NCI-H1417 (cell line): ENCODE measurements at regions not wholly inside any gene's neighbourhood (a gene's known extent, or its start where the extent isn't known, plus 50 kb on each side); places are given as distances from the start of the nearest gene placed in this dataset.
"Not testable (repeated sequence)": the region's sequence is repeated elsewhere in the genome, so short reads cannot be mapped to it uniquely, and the experiment has no call there.

Experiments used
- DNase-seq, 3 experiments: peaks; one replicate each; lab custom pipeline; 2025; lab: John Stamatoyannopoulos, UW

- DNase-seq: no peak
Observed at GRCh38 chr9:82895822-82896110, 167.2 kb downstream of the RASEF start.

- no peak for DNase-seq
Observed at GRCh38 chr9:82903503-82903902, 159.4 kb downstream of the RASEF start.

GRCh38 chr9:82911996-82912395 is 150.9 kb downstream of the RASEF start:
- no peak for DNase-seq

GRCh38 chr9:82912645-82913044 is 150.3 kb downstream of the RASEF start:
- DNase-seq: peak in 1 of 3 experiments; percentile 26

GRCh38 chr9:82916238-82916637 is 146.7 kb downstream of the RASEF start:
- not testable (repeated sequence) for DNase-seq

- DNase-seq: peak in 1 of 3 experiments; percentile 48
Observed at GRCh38 chr9:82920154-82920553, 142.8 kb downstream of the RASEF start.

- no peak for DNase-seq
Observed at GRCh38 chr9:82922686-82923085, 140.3 kb downstream of the RASEF start.

GRCh38 chr9:82923092-82923911 is 139.6 kb downstream of the RASEF start:
- peak; percentile 92 to 99 (median 94) for DNase-seq

GRCh38 chr9:82923912-82924605 is 138.9 kb downstream of the RASEF start:
- peak in 2 of 3 experiments; percentile 84 to 97 for DNase-seq
